NCI-H2196 (cell line): ENCODE measurements at regions not wholly inside any gene's neighbourhood (a gene's known extent, or its start where the extent isn't known, plus 50 kb on each side); places are given as distances from the start of the nearest gene placed in this dataset.

Experiments used
- DNase-seq: peaks from one replicate; lab custom pipeline; 2025; ENCODE audit not compliant: unreplicated experiment; lab: John Stamatoyannopoulos, UW

- DNase-seq: no peak
These were observed 441.4 kb upstream of the AGTR1 start for GRCh38 chr3:148255981-148256969.

DNA sequence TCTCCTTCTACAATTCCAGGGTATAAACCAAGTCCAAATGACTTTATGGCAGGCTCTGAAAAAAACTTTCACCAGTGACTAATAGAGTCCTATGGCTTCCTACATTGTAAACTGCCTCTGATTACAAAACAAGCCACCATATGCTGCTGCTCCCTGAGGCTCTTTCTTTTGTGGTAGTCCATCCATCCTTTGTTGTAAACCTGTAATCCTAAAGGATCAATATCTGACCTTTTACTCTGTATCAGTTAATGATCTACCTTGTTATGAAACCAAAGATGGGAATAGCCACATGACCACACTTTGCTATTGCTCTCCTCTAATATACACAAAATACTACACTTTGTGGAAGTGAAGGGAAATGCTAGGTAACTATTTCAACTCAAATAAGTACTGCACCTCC lies 434.7 kb upstream of the AGTR1 start:
- no peak for DNase-seq

GRCh38 chr3:148265841-148266240 lies 431.9 kb upstream of the AGTR1 start:
- DNase-seq: no peak

GRCh38 chr3:148266341-148266740 lies 431.4 kb upstream of the AGTR1 start:
- no peak for DNase-seq

- DNase-seq: no peak
These were observed 427.9 kb upstream of the AGTR1 start for GRCh38 chr3:148269816-148270215.

GRCh38 chr3:148280623-148281242 lies 417.0 kb upstream of the AGTR1 start:
- no peak for DNase-seq

- no peak for DNase-seq
These were observed 408.5 kb upstream of the AGTR1 start for GRCh38 chr3:148289159-148289558.

- DNase-seq: no peak
These were observed 400.7 kb upstream of the AGTR1 start for GRCh38 chr3:148297013-148297412.

DNA sequence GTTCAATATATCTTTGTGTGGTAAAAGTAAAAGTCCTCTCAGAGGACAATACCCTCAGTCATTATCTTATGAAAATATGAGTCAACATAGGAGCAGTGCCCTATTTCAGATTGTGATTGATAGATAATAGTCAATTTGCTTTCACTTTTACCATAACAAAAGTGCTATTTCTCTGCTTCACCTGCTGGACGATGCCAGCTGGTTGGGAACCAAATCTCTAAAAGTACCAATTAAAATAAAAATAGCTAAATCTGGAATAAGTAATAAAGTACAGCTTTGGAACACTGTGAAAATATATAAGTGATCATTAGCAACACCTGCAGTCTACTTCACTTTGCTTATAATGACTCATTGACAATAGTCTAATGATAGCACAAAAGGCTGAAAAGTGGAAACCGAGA lies 390.3 kb upstream of the AGTR1 start:
- DNase-seq: no peak

DNA sequence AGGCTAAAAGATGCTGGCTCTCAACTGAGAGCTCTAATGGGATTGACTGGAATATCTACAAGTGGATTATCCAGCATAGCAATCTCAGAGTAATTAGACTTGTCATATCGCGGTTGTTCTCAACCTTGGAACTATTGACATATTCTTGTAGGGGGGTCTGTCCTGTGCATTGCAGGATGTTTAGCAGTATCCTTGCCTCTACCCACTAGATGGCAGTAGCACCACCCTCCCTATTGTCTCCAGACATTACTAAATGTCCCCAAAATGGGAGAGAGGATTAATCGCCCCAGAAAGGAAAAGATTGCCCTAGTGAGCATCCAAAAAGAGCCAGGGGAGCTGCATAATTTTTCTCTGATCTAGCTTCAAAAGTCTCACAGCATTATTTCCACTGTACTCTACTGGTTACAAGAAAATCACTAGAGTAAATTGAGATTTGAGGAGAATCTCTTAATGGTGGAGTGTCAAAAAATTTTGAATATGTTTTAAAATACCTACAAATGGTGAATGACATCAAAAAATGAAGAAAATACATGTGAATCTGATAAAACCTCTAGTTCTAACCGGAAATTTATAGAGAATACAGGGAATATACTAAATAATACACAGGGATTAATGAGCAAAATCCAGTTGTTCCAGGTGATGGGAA lies 388.2 kb upstream of the AGTR1 start:
- no peak for DNase-seq

DNA sequence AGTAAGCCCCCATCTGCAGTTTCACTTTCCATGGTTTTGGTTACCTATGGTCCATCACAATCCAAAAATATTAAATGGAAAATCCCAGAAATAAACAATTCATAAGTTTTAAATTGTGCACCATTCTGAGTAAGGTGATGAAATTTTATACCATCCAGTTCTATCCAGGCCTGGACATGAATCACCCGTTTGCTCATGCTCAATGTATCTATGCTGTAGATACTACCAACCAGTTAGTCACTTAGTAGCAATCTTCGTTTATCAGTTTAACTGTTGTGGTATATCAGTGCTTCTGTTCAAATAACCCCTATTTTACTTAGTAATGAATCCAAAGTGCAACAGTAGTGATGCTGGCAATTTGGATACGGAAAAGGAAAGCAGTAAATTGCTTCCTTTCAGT lies 381.9 kb upstream of the AGTR1 start:
- DNase-seq: no peak

DNA sequence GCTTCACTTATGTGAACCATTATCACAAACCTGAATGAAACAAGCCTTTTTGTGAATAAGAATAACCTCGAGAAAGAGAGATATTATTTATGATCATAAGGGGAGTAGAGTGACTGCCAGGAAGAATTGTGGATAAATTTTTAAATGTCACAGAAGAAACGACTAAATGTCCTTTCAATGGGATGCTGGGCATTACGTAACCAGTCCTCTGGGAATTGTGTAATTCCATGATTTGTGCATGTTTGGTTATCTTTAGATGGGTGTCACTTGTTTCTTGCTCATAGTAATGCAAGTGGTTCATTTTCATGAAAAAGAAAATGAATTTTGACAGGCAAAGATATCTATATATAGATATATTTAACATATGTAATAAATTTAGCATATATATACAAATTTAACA lies 379.5 kb upstream of the AGTR1 start:
- no peak for DNase-seq

DNA sequence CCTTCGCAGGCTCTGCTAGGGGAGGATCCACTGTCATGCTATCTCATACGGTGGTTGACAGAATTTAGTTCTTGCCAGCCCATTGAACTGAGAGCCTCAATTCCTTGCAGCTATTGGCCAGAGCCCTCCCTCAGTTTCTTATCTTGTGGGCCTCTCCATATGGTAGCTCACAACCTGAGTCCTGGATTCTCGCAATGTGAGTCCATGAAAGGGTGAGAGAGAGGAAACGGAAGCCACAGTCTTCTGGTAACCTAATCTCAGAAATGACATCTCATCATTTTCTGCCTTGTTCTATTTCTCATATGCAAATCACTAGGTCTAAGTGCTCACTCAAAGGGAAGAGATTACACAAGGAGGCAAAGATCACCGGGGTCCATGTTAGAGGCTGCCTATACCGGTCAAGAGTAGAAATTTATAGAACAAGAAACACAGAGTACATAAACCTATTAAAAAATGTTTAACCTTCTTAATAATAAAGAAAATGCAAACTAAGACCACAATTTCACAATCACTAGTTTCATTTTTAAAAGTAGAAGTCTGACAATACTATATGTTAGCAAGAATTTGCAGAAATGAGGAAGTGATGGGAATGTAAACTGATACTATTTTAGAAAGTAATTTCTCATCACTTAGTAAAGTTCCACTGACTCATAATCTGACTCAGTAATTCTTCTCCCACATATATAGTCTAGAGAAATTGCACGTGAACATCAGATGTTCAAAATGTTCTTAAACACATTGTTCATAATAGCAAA lies 378.4 kb upstream of the AGTR1 start:
- no peak for DNase-seq

DNA sequence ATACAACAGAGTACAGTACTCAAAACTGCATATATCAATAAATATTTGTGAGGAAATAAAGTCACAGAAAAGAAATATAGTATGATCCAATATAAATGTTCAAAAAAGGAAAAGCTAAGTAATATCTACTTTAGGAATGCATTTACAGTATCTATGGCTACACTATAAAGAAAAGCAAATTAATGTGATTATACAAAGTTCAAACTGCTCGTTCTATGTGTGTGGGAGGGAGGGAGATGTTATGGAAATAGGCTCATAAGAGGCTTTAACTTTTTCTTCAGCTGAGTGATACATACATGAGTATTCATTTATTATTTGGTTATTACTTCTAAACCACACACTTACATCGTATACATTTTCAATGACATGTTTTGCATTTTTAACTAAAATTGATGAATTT lies 377.7 kb upstream of the AGTR1 start:
- no peak for DNase-seq

GRCh38 chr3:148329481-148330235 lies 368.0 kb upstream of the AGTR1 start:
- no peak for DNase-seq

DNA sequence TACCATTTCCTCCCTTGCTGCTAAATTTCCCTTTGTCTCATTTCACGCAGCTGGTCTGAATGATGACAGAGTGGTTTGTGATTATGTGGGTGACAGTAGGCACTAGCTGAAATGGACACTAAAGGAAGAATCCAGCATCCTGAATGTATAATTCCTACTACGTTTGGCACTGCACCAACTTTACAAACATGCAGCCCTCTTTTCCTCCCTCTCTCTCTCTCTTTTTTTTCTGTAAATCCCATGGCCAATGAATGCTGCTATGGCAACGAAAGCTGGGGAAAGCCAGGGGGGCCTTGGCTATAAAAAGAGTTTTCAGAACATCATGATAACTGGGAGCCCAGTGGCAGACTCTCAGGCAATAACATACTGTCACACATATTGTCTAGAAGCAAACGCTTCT lies 367.2 kb upstream of the AGTR1 start:
- no peak for DNase-seq

DNA sequence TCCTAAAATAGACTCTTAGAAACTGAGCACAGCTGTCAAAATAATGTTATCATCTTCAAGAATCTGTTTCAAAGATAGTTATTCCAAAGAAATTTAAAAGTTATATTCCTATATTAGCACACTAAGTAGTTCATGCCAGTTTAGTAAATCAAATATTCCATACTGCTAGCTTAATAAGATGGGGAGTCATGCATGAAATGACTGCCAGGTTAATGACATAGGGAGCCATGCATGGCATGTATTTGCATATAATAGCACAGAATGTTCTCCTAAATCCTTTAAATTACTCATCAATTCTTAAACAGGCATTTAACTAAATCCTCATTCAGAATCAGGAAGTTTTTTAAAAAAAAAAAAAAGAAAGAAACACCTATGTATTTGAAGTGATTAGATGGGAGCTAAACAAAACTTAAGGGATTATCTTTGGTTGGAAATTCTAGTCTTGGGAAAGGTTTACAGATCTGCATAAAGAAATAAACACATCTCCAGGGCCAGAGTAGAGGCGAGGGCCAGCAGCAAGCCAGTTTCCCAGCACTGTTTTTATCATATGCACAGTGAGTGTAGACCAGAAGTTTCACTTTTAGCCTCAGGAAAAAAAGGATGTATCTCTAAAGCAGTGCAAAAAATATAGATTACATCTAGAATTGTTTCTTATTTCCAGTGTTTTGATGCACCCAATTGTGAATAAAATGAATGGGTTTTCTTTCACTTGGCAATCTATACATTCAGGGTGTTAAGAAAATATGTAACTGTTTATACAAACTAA lies 366.4 kb upstream of the AGTR1 start:
- no peak for DNase-seq

- DNase-seq: no peak
These were observed 365.2 kb upstream of the AGTR1 start for GRCh38 chr3:148332509-148332908.

GRCh38 chr3:148333091-148333490 lies 364.6 kb upstream of the AGTR1 start:
- DNase-seq: no peak

GRCh38 chr3:148335612-148336011 lies 362.1 kb upstream of the AGTR1 start:
- DNase-seq: no peak
